Colon (tissue), 2 donors: ENCODE measurements at regions not wholly inside any gene's neighbourhood (a gene's known extent, or its start where the extent isn't known, plus 50 kb on each side); places are given as distances from the start of the nearest gene placed in this dataset.

Experiments
- FAIRE-seq: peaks from 2 replicates; lab custom pipeline; 2012; peaks lifted over from hg19 to GRCh38; lab: Jason Lieb, UNC
- donor health status: control.
- donor health status: control.

DNA sequence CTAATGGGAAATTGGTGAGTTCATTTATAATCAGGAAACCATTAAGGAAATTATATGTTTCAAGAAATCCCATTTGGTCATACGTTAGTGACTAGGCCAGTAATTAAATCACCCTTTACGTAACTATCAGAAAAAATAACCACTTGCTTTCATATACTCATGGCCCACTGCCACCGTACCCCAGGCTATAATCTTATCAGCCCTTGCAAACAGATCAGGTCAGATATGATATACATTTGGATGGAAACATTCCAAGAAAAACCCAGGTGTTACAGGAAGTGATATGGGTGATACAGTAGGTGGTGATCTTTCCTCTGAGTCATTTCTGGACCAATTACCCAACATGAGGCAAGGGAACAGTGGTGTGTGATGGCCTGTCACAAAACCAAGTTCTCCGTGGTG lies 481.0 kb upstream of the SEMA3A start:
- no peak for FAIRE-seq

DNA sequence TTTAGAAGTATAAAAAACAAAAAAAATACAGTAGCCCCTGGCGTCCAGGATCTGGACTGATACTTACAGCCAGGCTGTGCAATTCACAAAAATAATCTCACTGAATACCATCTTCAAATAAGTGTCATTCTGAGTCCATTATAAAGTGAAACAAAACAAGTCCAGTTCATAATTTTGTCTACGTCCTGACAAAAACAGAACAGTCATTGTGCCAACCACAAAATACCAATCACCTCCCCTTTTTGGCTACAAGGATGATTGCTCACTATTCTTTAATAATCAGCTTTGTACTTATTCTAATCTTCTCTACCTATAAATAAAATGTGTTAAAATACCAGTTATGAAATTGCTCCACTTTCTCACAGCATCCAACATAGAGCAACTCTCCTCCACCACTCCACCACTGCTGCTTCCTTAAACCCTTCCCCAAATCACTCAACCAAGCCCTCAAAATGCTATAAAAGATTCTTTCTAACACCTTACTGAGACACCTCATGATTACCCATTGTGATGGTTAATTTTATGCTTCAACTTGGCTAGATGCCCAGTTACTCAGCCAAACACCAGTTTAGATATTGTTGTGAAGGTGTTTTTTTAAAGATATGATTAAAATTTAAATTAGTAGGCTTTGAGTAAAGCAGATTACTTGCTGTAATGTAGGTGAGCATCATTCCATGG lies 479.8 kb upstream of the SEMA3A start:
- FAIRE-seq = no peak

- FAIRE-seq = no peak
Measured at GRCh38 chr7:84669177-84669732, 474.7 kb upstream of the SEMA3A start.

DNA sequence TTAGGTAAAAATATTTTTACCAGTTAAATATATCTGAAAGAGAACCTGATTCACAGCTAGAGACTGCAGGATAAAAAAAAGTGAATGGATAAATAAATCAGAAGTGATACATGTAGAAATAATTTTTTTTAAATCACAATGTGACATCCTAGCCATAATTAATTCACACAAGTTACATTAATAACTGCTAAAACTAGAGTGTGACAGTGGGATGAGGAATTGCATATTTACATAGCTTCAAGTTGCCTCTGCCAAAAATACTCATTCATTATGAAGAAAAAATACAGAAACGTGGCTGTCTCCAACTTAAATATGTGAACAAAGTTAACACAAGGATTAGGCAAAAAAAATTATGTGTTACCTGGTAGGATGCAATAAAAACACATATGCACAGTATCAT lies 473.5 kb upstream of the SEMA3A start:
- no peak for FAIRE-seq

DNA sequence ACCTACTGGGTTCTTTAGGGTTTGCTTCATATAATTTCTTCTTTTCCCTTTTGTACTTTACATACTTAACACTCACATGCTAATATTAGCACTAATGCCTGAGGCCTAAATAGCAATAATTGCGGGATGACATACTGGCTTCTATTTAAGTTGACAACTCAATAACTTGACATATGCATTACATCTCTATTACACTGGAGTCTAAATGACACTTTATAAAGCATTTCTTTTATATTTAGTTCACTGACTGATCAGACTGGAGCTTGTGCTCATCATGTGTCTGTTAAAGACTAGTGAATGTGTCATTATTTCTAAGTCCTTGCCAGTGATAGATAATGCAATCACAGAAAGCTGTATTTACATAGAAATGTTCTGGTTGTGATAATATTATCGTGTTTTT lies 472.1 kb upstream of the SEMA3A start:
- no peak for FAIRE-seq

- no peak for FAIRE-seq
Measured at GRCh38 chr7:84665339-84665738, 470.8 kb upstream of the SEMA3A start.

- no peak for FAIRE-seq
Measured at GRCh38 chr7:84664626-84665025, 470.0 kb upstream of the SEMA3A start.

DNA sequence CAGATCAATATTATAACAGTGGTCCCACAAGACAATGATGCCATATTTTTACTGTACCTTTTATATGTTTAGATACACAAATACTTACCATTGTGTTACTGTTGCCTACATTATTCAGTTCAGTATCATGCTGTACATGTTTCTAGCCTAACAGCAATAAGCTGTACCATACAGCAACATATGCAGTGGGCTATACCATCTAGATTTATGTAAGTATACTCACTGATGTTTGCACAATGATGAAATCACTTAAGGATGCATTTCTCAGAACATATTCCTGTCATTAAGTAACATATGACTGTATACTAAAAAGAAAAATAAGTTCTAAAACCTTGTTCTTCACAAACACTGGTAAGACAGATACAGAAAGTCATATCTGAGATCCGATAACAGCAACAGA lies 468.6 kb upstream of the SEMA3A start:
- FAIRE-seq = no peak

DNA sequence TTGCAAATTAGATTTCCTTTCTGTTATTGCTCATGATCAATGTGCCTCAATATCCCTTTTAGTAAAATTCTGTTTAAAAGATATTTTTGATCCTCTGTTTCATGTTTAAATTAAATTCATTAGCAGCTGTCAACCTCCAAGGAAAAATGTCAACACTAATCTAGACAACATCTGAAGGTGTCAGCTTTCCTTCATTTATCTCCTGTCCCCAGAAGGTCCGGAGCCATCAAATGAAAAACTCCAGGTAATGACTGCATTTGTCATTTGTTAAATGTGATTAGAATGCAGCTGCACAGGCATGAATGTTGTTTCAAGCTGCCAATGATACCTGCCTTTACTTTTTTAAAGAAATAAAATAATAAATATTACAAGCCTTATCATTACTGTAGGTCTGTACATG lies 463.7 kb upstream of the SEMA3A start:
- no peak for FAIRE-seq

- FAIRE-seq = no peak
Measured at GRCh38 chr7:84654273-84654672, 459.7 kb upstream of the SEMA3A start.

GRCh38 chr7:84651876-84652275 lies 457.3 kb upstream of the SEMA3A start:
- FAIRE-seq = no peak

GRCh38 chr7:84647797-84648757 lies 453.5 kb upstream of the SEMA3A start:
- no peak for FAIRE-seq

DNA sequence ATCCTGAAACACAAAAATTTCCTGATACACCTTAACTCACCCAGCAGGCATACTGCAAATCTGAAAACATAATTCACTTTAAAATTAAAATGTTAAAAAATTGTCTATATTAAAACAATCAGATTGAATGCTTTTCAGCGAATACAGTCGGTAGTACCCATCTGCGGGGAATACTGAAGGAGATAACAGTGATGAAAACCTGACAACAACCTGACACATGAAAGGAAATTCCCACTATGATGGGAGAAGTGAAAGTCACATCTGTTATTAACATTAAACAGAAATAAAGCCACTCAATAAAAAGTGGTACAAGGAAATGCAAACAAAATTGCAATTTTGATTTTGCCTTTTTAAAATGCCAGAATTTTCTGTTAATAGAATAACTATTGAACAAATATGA lies 448.0 kb upstream of the SEMA3A start:
- FAIRE-seq = no peak

DNA sequence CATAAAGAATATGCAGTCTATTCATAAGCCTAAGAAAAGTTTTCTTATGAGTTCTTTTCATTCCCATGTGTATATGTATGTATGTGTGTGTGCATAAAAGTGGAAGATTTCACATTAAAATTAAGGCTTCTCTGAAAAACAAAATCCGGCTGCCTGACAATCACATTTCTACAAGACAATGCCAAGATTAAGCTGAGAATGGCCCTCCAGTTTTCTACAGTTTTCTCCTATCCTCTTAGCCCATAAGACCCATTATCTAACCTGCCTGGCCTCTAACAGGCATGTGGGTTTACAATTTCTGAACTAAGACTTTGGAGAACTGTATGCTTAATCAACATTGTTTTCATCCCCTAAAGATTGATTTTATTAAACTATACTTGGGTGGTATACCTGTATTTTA lies 446.0 kb upstream of the SEMA3A start:
- no peak for FAIRE-seq

- no peak for FAIRE-seq
Measured at GRCh38 chr7:84638339-84638697, 443.7 kb upstream of the SEMA3A start.

- no peak for FAIRE-seq
Measured at GRCh38 chr7:84637568-84638338, 443.2 kb upstream of the SEMA3A start.

GRCh38 chr7:84631913-84632312 lies 437.3 kb upstream of the SEMA3A start:
- FAIRE-seq = no peak

- peak; percentile 85 for FAIRE-seq
Measured at GRCh38 chr7:84629640-84630318, 435.2 kb upstream of the SEMA3A start.

GRCh38 chr7:84629216-84629615 lies 434.6 kb upstream of the SEMA3A start:
- FAIRE-seq = no peak

- FAIRE-seq = no peak
Measured at GRCh38 chr7:84627250-84627649, 432.7 kb upstream of the SEMA3A start.

DNA sequence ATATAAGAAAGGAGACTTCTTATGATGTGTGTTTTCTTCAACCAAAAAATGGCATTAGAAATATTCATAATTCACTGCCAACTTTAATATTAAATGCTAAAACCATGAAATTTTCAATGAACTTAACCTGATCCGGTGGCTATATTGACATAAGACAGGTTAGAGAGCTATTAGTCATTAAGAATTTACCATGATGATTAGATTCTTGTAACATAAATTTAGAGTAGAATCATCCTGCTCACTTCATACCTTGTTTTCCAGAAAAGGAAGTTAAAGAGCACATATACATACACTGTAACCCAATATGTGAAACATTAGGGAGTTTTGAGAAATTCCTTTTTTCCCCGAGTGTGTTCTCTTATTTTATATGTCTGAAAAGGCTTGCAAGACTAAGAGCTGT lies 430.3 kb upstream of the SEMA3A start:
- FAIRE-seq = no peak

GRCh38 chr7:84624527-84624926 lies 429.9 kb upstream of the SEMA3A start:
- no peak for FAIRE-seq
